22Rv1 (cell line): ENCODE measurements at regions not wholly inside any gene's neighbourhood (a gene's known extent, or its start where the extent isn't known, plus 50 kb on each side); places are given as distances from the start of the nearest gene placed in this dataset.

ENCODE experiments used
- H3K27ac ChIP-seq: fragments of 450-650 bp; 2 replicates; pipeline ENCODE4 v1.5.1; 2017
- ZFX ChIP-seq: fragments of 450-650 bp; IDR thresholded peaks from 2 replicates; pipeline ENCODE4 v1.6.1; 2017; ENCODE audit warnings: antibody characterized with exemption, borderline replicate concordance
- TF ChIP-seq, protein P1 (sequence below): fragments of 450-650 bp; IDR thresholded peaks from 2 replicates; pipeline ENCODE4 v1.5.1; 2017; ENCODE audit warnings: mild to moderate bottlenecking

DNA sequence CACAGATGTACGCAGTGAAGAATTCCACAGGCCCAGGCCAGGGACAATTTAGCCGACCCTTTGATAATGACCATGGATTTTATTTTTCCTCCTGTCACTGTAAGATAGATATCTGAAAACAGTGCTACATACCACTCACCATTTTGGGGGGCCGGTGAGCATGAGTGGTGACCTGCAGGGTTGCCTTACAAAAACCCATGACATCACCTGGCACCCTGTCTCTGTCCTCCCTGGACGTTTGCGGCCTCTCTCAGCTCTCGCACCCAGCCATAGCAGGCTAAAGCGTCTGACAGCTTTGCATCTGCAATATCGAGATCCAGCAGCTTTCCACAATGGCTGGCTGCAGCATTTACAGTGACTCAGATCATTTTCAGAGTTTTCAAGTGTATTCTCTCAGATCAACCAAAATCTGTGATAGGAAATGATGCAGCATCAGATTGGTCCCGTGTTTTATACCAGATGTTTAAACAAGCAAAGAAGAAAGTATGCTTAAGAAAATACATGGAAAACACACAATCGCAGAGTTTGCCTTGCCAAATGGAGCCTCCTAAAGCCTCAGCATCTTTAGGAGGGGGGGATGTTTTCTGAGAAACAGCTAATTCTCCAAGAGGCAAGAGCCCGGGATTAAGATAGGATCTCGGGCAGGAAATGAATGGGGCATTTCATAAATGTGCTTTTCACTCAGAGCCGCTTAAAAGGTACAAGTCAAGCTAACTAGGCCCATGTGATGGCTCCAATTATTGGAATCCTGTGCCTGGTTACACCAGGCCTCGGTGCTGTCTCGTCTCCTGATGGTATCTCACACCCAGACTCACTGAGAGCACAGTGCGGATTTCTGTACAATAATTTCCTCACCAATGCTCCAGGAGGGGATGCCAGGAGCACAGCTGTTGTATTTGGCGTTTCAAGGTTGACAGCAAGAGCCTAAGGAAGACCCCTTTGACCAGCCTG is 257.3 kb downstream of the XXYLT1 start:
- TF ChIP-seq, protein P1, sequence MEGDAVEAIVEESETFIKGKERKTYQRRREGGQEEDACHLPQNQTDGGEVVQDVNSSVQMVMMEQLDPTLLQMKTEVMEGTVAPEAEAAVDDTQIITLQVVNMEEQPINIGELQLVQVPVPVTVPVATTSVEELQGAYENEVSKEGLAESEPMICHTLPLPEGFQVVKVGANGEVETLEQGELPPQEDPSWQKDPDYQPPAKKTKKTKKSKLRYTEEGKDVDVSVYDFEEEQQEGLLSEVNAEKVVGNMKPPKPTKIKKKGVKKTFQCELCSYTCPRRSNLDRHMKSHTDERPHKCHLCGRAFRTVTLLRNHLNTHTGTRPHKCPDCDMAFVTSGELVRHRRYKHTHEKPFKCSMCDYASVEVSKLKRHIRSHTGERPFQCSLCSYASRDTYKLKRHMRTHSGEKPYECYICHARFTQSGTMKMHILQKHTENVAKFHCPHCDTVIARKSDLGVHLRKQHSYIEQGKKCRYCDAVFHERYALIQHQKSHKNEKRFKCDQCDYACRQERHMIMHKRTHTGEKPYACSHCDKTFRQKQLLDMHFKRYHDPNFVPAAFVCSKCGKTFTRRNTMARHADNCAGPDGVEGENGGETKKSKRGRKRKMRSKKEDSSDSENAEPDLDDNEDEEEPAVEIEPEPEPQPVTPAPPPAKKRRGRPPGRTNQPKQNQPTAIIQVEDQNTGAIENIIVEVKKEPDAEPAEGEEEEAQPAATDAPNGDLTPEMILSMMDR: no peak
- no peak overlapping the region for H3K27ac ChIP-seq

DNA sequence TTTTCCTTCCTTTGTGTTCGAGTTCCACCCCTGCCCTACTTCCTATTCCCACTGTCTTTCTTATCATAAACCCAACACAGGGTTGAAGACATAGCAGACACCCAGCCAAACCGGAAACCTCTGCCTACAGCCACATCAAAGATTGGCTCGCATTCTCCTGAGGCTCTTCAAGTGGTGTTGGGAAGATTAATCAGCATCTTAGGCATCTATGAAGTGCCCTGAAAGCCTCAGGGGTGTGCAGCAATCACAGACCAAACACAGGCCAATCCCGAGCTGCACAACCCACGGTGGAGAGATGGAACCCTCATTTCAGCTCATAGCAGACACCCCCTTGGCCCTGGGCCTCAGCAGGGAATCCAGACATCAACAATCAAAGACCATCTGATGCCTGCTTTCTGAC is 255.9 kb downstream of the XXYLT1 start:
- TF ChIP-seq ZFX: no peak
- H3K27ac ChIP-seq: no peak overlapping the region

DNA sequence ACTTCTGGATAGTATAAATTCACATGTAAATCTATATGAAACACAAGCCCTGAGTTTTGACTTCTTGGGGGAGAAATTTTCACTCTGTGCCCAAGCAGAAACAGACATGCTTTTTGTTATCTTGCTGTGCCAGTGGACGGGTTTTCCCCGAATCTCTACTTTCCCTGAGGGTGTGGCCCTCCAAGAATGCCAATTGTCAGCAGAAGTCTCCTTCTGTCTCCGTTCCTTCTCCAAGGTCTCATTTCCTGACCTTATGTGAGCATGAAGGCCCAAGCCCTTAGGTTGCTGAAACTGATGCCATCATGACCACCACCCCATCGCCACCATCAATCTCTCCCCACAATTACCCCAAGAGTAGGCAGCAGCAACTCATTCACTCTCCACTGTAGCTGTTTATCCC is 253.8 kb downstream of the XXYLT1 start:
- no peak for TF ChIP-seq ZFX
- TF ChIP-seq, protein P1: no peak
- no peak overlapping the region for H3K27ac ChIP-seq
